HEK293 (cell line): ENCODE measurements at regions not wholly inside any gene's neighbourhood (a gene's known extent, or its start where the extent isn't known, plus 50 kb on each side); places are given as distances from the start of the nearest gene placed in this dataset.
"Not testable (repeated sequence)": the region's sequence is repeated elsewhere in the genome, so short reads cannot be mapped to it uniquely, and the experiment has no call there.

Experiments used
- CTCF ChIA-PET: fragments of 350-600 bp; formaldehyde crosslinking; extraction: SDS; loops from one replicate; lab custom pipeline; 2021; ENCODE audit warnings: antibody characterized with exemption; lab: Yijun Ruan, JAX
- POLR2A ChIA-PET: fragments of 300-600 bp; formaldehyde crosslinking; extraction: SDS; loops from one replicate; lab custom pipeline; 2020; ENCODE audit warnings: antibody characterized with exemption, inconsistent platforms; lab: Yijun Ruan, JAX
- H3K27ac ChIP-seq: fragments of 200-500 bp; sonication (Bioruptor generic); 2 replicates; pipeline ENCODE4 v1.5.1; 2014; ENCODE audit warnings: low read depth, low read length, control low read depth, inconsistent platforms; ENCODE audit errors: extremely low read depth
- H3K36me3 ChIP-seq, 2 experiments: fragments of 200-500 bp in 1 of 2; sonication (Bioruptor generic) in 1 of 2; 1 replicate in 1 of 2; 2 replicates in 1 of 2; pipeline ENCODE4 v1.5.1; 2014 to 2017; ENCODE audit warnings: inconsistent platforms in 2 of 2, low read length in 2 of 2; ENCODE audit not compliant: control insufficient read depth in 2 of 2, insufficient read depth in 1 of 2
- H3K4me1 ChIP-seq: fragments of 200-500 bp; sonication (Bioruptor generic); 2 replicates; pipeline ENCODE4 v1.5.1; 2014; ENCODE audit warnings: mild to moderate bottlenecking, low read length, inconsistent platforms; ENCODE audit not compliant: control insufficient read depth, insufficient read depth
- H3K4me3 ChIP-seq: 2 replicates; pipeline ENCODE4 v1.5.1; 2011; ENCODE audit warnings: low read depth, mild to moderate bottlenecking, control low read depth, low read length, moderate library complexity
- H3K9me3 ChIP-seq: fragments of 200-500 bp; sonication (Bioruptor generic); 2 replicates; pipeline ENCODE4 v1.5.1; 2014; ENCODE audit warnings: low read depth, low read length, inconsistent platforms; ENCODE audit not compliant: control insufficient read depth, insufficient read depth
- AEBP2 ChIP-seq: fragments of 450-650 bp; formaldehyde crosslinking; IDR thresholded peaks from 2 replicates; pipeline ENCODE4 v1.5.1; 2016; ENCODE audit warnings: missing biosample characterization, missing genetic modification characterization, borderline replicate concordance
- HOXD13 ChIP-seq: sonication (generic); formaldehyde crosslinking; IDR thresholded peaks from 2 replicates; pipeline ENCODE4 v1.8.0; 2022; ENCODE audit warnings: missing genetic modification reagents, borderline replicate concordance
- KLF17 ChIP-seq: fragments of 450-650 bp; formaldehyde crosslinking; IDR thresholded peaks from 2 replicates; pipeline ENCODE4 v1.5.1; 2016; ENCODE audit warnings: missing biosample characterization, missing genetic modification characterization
- SETDB1 ChIP-seq: IDR thresholded peaks from one replicate; pipeline ENCODE4 v1.6.1; 2017; ENCODE audit warnings: mild to moderate bottlenecking, low read length, moderate library complexity, mixed read lengths; ENCODE audit not compliant: insufficient read length
- WT1 ChIP-seq: fragments of 450-650 bp; formaldehyde crosslinking; IDR thresholded peaks from 2 replicates; pipeline ENCODE4 v1.5.1; 2016; ENCODE audit warnings: missing biosample characterization, missing genetic modification characterization
- ZFP69B ChIP-seq: fragments of 450-650 bp; formaldehyde crosslinking; IDR thresholded peaks from 2 replicates; pipeline ENCODE4 v1.5.1; 2016; ENCODE audit warnings: missing biosample characterization, missing genetic modification characterization
- ZNF155 ChIP-seq: fragments of 450-650 bp; formaldehyde crosslinking; IDR thresholded peaks from 2 replicates; pipeline ENCODE4 v1.5.1; 2016; ENCODE audit warnings: missing biosample characterization, missing genetic modification characterization
- ZNF18 ChIP-seq: fragments of 450-650 bp; formaldehyde crosslinking; IDR thresholded peaks from 2 replicates; pipeline ENCODE4 v1.5.1; 2016; ENCODE audit warnings: missing biosample characterization, missing genetic modification characterization
- ZNF202 ChIP-seq: fragments of 450-650 bp; formaldehyde crosslinking; IDR thresholded peaks from 2 replicates; pipeline ENCODE4 v1.5.1; 2016; ENCODE audit warnings: missing biosample characterization, missing genetic modification characterization, borderline replicate concordance
- ZNF221 ChIP-seq: fragments of 450-650 bp; formaldehyde crosslinking; IDR thresholded peaks from 2 replicates; pipeline ENCODE4 v1.5.1; 2017; ENCODE audit warnings: missing biosample characterization, missing genetic modification characterization, borderline replicate concordance
- ZNF248 ChIP-seq: fragments of 450-650 bp; formaldehyde crosslinking; IDR thresholded peaks from 2 replicates; pipeline ENCODE4 v1.5.1; 2017; ENCODE audit warnings: missing biosample characterization, missing genetic modification characterization
- ZNF449 ChIP-seq: fragments of 450-650 bp; formaldehyde crosslinking; IDR thresholded peaks from 2 replicates; pipeline ENCODE4 v1.5.1; 2017; ENCODE audit warnings: missing biosample characterization, mild to moderate bottlenecking, missing genetic modification characterization, moderate library complexity
- ZNF624 ChIP-seq: fragments of 450-650 bp; formaldehyde crosslinking; IDR thresholded peaks from 2 replicates; pipeline ENCODE4 v1.5.1; 2017; ENCODE audit warnings: missing biosample characterization, missing genetic modification characterization
- ZNF654 ChIP-seq: fragments of 450-650 bp; formaldehyde crosslinking; IDR thresholded peaks from 2 replicates; pipeline ENCODE4 v1.5.1; 2016; ENCODE audit warnings: low read depth, missing biosample characterization, missing genetic modification characterization
- ZNF670 ChIP-seq: fragments of 450-650 bp; formaldehyde crosslinking; IDR thresholded peaks from 2 replicates; pipeline ENCODE4 v1.5.1; 2016; ENCODE audit warnings: missing biosample characterization, missing genetic modification characterization, low read depth
- ZNF747 ChIP-seq: fragments of 450-650 bp; formaldehyde crosslinking; IDR thresholded peaks from 2 replicates; pipeline ENCODE4 v1.5.1; 2016; ENCODE audit warnings: missing biosample characterization, missing genetic modification characterization
- ZNF777 ChIP-seq: fragments of 450-650 bp; formaldehyde crosslinking; IDR thresholded peaks from 2 replicates; pipeline ENCODE4 v1.5.1; 2017; ENCODE audit warnings: missing biosample characterization, missing genetic modification characterization, borderline replicate concordance
- ZNF791 ChIP-seq: fragments of 450-650 bp; formaldehyde crosslinking; IDR thresholded peaks from 2 replicates; pipeline ENCODE4 v1.5.1; 2016; ENCODE audit warnings: missing biosample characterization, missing genetic modification characterization
- ZXDB ChIP-seq: fragments of 450-650 bp; formaldehyde crosslinking; IDR thresholded peaks from 2 replicates; pipeline ENCODE4 v1.5.1; 2016; ENCODE audit warnings: missing biosample characterization, missing genetic modification characterization

- ChIA-PET CTCF (interaction anchor here (0.5 kb wide), 1 partner anchor 440 kb away, joined by 3 read pairs; no protein-coding TSS in a partner anchor), POLR2A (interaction anchor here (0.7 kb wide), 1 partner anchor 22 kb away, joined by 4 read pairs; no protein-coding TSS in a partner anchor)
- Histone ChIP-seq H3K36me3 (no peaks in the 10 kb centered on the region), H3K9me3 (no peaks in the 10 kb centered on the region), H3K4me1 (no peaks in the 10 kb centered on the region), H3K4me3 (no peak overlapping the region), H3K27ac (no peak overlapping the region)
- TF ChIP-seq ZNF18 (tag by site-specific recombination) (no peak), ZNF747 (no peak), ZNF624 (tag by site-specific recombination) (no peak), ZNF654 (no peak)
Observed at GRCh38 chr7:131808736-131809135, 252.3 kb upstream of the PODXL start.

GRCh38 chr7:131808156-131808555, 251.7 kb upstream of the PODXL start:
- H3K4me1 ChIP-seq, H3K9me3 ChIP-seq, H3K27ac ChIP-seq, H3K36me3 ChIP-seq, POLR2A ChIA-PET, H3K4me3 ChIP-seq: not testable (repeated sequence)
- CTCF ChIA-PET, result interaction anchor here (0.5 to 0.8 kb wide), 2 partner anchors 12 to 441 kb away, joined by 3 read pairs; no protein-coding TSS in a partner anchor

GRCh38 chr7:131803816-131804215, 247.4 kb upstream of the PODXL start:
- TF ChIP-seq ZNF221 (tag by site-specific recombination) (no peak), ZNF654 (no peak), HOXD13 (CRISPR knock-in tag) (no peak), ZXDB (tag by site-specific recombination) (no peak), ZNF791 (tag by site-specific recombination) (no peak), ZNF248 (tag by site-specific recombination) (no peak), ZNF777 (tag by site-specific recombination) (no peak), SETDB1 (no peak), ZNF670 (no peak), KLF17 (no peak), WT1 (no peak), ZFP69B (tag by site-specific recombination) (no peak), AEBP2 (tag by site-specific recombination) (no peak), ZNF155 (tag by site-specific recombination) (no peak), ZNF202 (no peak), ZNF449 (no peak)
- Histone ChIP-seq H3K36me3 (no peaks in the 10 kb centered on the region), H3K4me3 (no peak overlapping the region), H3K4me1 (no peaks in the 10 kb centered on the region), H3K9me3 (no peaks in the 10 kb centered on the region), H3K27ac (no peak overlapping the region)
- POLR2A ChIA-PET, result no interaction called here
- CTCF ChIA-PET, result no interaction called here
